Neural progenitor cell (in vitro differentiated cells): ENCODE measurements at regions not wholly inside any gene's neighbourhood (a gene's known extent, or its start where the extent isn't known, plus 50 kb on each side); places are given as distances from the start of the nearest gene placed in this dataset.

Experiments
- EZH2 ChIP-seq: fragments of 200-600 bp; sonication (generic); IDR thresholded peaks from 2 replicates; pipeline ENCODE4 v1.6.1; 2017; ENCODE audit warnings: antibody characterized with exemption, mild to moderate bottlenecking, moderate library complexity
- TF ChIP-seq, protein P1 (sequence below): fragments of 200-600 bp; sonication (generic); IDR thresholded peaks from 2 replicates; pipeline ENCODE4 v1.5.1; 2017; ENCODE audit warnings: antibody characterized with exemption, mild to moderate bottlenecking

GRCh38 chr12:107521826-107522355 lies 163.7 kb upstream of the PWP1 start:
- TF ChIP-seq, protein P1, sequence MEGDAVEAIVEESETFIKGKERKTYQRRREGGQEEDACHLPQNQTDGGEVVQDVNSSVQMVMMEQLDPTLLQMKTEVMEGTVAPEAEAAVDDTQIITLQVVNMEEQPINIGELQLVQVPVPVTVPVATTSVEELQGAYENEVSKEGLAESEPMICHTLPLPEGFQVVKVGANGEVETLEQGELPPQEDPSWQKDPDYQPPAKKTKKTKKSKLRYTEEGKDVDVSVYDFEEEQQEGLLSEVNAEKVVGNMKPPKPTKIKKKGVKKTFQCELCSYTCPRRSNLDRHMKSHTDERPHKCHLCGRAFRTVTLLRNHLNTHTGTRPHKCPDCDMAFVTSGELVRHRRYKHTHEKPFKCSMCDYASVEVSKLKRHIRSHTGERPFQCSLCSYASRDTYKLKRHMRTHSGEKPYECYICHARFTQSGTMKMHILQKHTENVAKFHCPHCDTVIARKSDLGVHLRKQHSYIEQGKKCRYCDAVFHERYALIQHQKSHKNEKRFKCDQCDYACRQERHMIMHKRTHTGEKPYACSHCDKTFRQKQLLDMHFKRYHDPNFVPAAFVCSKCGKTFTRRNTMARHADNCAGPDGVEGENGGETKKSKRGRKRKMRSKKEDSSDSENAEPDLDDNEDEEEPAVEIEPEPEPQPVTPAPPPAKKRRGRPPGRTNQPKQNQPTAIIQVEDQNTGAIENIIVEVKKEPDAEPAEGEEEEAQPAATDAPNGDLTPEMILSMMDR: no peak
- no peak for TF ChIP-seq EZH2
